H1 (cell line): ENCODE measurements at regions not wholly inside any gene's neighbourhood (a gene's known extent, or its start where the extent isn't known, plus 50 kb on each side); places are given as distances from the start of the nearest gene placed in this dataset.

Source experiments
- RAD21 ChIP-seq, 2 experiments: IDR thresholded peaks in 1 of 2; conservative IDR thresholded peaks in 1 of 2; 2 replicates each; pipeline ENCODE4 v1.6.1; 2011; ENCODE audit warnings: low read depth in 2 of 2, low read length in 2 of 2, improper control_type of control experiment in 1 of 2, inconsistent platforms in 1 of 2, mild to moderate bottlenecking in 1 of 2, moderate library complexity in 1 of 2
- TF ChIP-seq, protein P1 (sequence below), 3 experiments: IDR thresholded peaks; 1 replicate in 2 of 3; 2 replicates in 1 of 3; pipeline versions ENCODE4 v1.5.1 to v1.6.1; 2011; ENCODE audit warnings: low read length in 3 of 3, mild to moderate bottlenecking in 3 of 3, inconsistent platforms in 2 of 3, low read depth in 1 of 3, moderate library complexity in 1 of 3; ENCODE audit not compliant: insufficient read depth in 1 of 3; ENCODE audit errors: control extremely low read depth in 1 of 3

DNA sequence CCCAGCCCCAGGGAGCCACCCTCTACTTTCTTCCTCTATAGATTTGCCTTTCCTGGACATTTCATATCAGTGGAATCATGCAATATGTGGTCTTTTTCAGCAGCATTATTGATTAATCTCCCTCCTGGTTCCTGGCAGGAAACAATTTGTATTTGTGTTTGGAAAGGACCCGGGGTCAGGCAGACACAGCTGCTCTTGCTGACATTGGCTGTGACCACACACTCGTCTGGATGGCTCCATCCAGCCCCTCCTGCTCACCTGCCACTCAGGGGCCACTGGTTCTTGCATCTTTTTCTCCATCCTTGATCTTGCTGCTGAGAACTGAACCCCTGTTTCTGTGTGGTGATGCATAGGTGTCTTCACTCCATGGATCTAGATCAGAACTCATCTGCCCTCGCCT, 176.6 kb upstream of the MKI67 start:
- no peak for TF ChIP-seq RAD21 (IDR thresholded peaks at IDR 0.05 in 1 of 2, conservative IDR thresholded peaks at IDR 0.05 in 1 of 2; ENCODE audit: low read depth in 2 of 2, low read length in 2 of 2)
- TF ChIP-seq, protein P1, sequence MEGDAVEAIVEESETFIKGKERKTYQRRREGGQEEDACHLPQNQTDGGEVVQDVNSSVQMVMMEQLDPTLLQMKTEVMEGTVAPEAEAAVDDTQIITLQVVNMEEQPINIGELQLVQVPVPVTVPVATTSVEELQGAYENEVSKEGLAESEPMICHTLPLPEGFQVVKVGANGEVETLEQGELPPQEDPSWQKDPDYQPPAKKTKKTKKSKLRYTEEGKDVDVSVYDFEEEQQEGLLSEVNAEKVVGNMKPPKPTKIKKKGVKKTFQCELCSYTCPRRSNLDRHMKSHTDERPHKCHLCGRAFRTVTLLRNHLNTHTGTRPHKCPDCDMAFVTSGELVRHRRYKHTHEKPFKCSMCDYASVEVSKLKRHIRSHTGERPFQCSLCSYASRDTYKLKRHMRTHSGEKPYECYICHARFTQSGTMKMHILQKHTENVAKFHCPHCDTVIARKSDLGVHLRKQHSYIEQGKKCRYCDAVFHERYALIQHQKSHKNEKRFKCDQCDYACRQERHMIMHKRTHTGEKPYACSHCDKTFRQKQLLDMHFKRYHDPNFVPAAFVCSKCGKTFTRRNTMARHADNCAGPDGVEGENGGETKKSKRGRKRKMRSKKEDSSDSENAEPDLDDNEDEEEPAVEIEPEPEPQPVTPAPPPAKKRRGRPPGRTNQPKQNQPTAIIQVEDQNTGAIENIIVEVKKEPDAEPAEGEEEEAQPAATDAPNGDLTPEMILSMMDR (IDR thresholded peaks at IDR 0.05; ENCODE audit: control extremely low read depth in 1 of 3, insufficient read depth in 1 of 3, low read depth in 1 of 3, low read length in 3 of 3) = no peak
